ENCODE measurements at regions not wholly inside any gene's neighbourhood (a gene's known extent, or its start where the extent isn't known, plus 50 kb on each side); places are given as distances from the start of the nearest gene placed in this dataset.

- 68 to 79% methylated on average over 2 of the region's 2 CpGs for WGBS, 2 donors
- peaks cover 0 to 1% (median 0%) of the 10 kb centered on the region in 4 donors for H3K9me3 ChIP-seq (ENCODE audit: control insufficient read depth in 4 of 4, insufficient read depth in 3 of 4, low read length in 3 of 4)
Observed at GRCh38 chrX:83446355-83446754, 61.7 kb upstream of the POU3F4 start.

More at GRCh38 chrX:83446355-83446754, 61.7 kb upstream of the POU3F4 start:
- no peak overlapping the region for H3K9ac ChIP-seq (ENCODE audit: insufficient read depth in 1 of 2, low read length in 2 of 2)
- H3K36me3 ChIP-seq (ENCODE audit: control insufficient read depth in 4 of 4, insufficient read depth in 4 of 4, low read length in 4 of 4) = no peaks in the 10 kb centered on the region
- no peaks in the 10 kb centered on the region for H3K4me1 ChIP-seq (ENCODE audit: control insufficient read depth in 5 of 5, insufficient read depth in 5 of 5, low read length in 5 of 5)
- TF ChIP-seq CTCF (IDR thresholded peaks at IDR 0.05; ENCODE audit: control extremely low read depth, extremely low read depth) = no peak
- H3K27me3 ChIP-seq (ENCODE audit: control insufficient read depth in 3 of 3, insufficient read depth in 3 of 3, low read length in 2 of 3) = no peaks in the 10 kb centered on the region
- no peak overlapping the region for H3K4me3 ChIP-seq
- no peak overlapping the region for H3K27ac ChIP-seq (ENCODE audit: low read depth in 1 of 2, low read length in 1 of 2)
- ATAC-seq (ENCODE audit: insufficient read depth, low FRiP score) = no peak
- DNase-seq = no peak
